HG02763 (cell line): ENCODE measurements at regions not wholly inside any gene's neighbourhood (a gene's known extent, or its start where the extent isn't known, plus 50 kb on each side); places are given as distances from the start of the nearest gene placed in this dataset.
A peak's percentile ranks its signal among the peaks of the same experiment; 100 is the strongest.

ENCODE experiments used
- ATAC-seq: cut with Tn5 transposase; IDR thresholded peaks from one replicate; pipeline ENCODE4 v1.9.1; 2021; ENCODE audit warnings: mild to moderate bottlenecking, moderate library complexity; ENCODE audit not compliant: unreplicated experiment

- no peak for ATAC-seq
Observed at GRCh38 chrX:57204306-57204705, 67.1 kb upstream of the SPIN2A start.

GRCh38 chrX:57211906-57212305 lies 74.6 kb upstream of the FAAH2 start:
- no peak for ATAC-seq

- ATAC-seq: no peak
Observed at GRCh38 chrX:57227691-57228090, 58.8 kb upstream of the FAAH2 start.

GRCh38 chrX:57232658-57233360 lies 53.7 kb upstream of the FAAH2 start:
- ATAC-seq: peak; percentile 58
